DMS53 (cell line): ENCODE measurements at regions not wholly inside any gene's neighbourhood (a gene's known extent, or its start where the extent isn't known, plus 50 kb on each side); places are given as distances from the start of the nearest gene placed in this dataset.
"Not testable (repeated sequence)": the region's sequence is repeated elsewhere in the genome, so short reads cannot be mapped to it uniquely, and the experiment has no call there.

ENCODE experiments used
- DNase-seq: peaks from one replicate; lab custom pipeline; 2025; lab: John Stamatoyannopoulos, UW

DNA sequence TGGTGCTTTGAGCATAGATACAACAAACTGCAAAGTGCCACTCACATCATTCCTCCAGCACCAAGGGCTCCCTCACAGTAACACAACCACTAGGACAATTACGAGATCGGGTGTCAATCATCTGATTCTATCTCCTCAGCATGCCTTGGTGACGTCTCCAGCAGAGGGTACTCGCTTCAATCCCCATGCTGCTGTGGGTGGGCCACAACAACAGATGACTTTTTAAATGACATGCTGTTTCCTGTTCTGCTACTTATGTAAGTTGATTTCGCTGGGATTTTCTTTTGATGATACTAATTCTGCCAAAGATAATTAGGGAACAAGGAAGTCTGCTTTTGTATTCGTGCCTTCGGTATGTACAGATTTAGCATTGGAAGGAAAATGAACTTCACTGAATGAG, 1113.0 kb downstream of the BCL11A start:
- DNase-seq, result no peak

DNA sequence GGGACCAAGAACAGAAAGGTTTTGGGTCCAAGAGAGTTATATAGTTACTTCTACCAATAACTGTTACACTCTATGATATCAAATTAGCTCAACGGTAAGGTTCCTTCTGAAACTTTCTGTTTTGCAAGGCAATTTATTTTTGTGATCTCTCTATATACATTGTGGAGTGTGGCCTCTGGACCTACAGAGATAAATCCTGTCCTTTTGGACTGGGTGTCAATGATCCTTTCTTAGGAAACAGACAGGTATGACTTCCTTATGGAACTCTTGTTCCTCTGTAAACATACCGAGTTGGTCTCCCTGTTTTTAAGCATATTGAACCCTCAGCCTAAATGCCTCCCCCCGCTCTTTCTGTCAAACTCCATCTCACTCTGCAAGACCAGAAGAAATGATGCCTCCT, 1117.8 kb downstream of the BCL11A start:
- no peak for DNase-seq

DNA sequence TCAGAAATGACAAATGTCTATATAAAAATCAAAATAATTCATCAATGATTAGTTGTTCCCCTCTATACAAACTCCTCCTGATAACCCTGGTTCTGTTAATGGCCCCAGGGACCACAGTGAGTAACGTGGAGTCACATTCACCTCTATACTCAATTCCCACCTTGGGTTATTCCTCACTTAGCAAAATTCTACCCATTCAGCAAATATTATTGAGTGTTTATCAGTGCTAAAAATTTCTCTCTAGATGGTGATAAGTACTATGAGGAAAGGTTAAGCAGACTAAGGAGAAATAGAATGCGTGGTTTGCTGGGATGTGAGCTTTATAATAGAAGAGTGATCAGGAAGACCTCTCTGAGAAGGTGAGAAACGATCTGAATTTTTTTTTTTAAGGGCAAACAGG, 1124.5 kb downstream of the BCL11A start:
- no peak for DNase-seq

DNA sequence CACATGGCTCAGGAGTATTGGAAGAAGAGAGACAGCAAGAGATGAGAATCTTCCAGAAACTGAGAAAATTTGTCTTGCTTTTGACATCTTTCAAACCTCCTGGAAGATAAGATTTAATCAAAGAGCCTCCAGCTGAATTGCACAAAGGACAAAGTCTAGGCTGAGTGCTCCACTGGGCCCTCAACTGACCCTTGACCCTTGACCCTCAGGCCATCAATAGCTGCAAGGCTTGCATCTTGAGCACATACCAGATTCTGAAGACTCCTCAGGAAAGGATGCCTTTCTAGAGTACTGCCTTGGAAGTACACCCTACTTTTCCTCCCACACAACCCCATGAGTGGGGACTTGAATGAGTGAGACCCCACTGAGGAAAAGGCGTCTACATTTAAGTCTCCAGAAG, 1125.5 kb downstream of the BCL11A start:
- no peak for DNase-seq

DNA sequence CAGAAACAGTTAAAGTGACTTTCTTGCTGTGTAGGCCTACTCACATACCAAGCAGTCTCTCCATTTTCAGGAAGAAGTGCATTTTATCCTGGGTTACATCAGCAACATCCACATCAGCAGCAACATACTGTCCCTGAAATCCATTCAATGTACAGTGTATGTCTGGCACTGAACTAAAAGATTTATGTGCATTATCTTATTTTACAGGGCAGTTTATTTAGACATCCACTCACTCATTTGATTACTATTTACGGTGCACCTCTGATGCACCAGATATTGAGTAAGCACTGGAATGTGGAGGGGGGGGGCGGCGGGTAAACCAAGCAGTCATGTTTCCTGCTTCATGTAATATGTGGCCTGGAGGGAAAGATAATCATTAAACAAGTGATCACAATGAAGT, 1128.2 kb downstream of the BCL11A start:
- no peak for DNase-seq

DNA sequence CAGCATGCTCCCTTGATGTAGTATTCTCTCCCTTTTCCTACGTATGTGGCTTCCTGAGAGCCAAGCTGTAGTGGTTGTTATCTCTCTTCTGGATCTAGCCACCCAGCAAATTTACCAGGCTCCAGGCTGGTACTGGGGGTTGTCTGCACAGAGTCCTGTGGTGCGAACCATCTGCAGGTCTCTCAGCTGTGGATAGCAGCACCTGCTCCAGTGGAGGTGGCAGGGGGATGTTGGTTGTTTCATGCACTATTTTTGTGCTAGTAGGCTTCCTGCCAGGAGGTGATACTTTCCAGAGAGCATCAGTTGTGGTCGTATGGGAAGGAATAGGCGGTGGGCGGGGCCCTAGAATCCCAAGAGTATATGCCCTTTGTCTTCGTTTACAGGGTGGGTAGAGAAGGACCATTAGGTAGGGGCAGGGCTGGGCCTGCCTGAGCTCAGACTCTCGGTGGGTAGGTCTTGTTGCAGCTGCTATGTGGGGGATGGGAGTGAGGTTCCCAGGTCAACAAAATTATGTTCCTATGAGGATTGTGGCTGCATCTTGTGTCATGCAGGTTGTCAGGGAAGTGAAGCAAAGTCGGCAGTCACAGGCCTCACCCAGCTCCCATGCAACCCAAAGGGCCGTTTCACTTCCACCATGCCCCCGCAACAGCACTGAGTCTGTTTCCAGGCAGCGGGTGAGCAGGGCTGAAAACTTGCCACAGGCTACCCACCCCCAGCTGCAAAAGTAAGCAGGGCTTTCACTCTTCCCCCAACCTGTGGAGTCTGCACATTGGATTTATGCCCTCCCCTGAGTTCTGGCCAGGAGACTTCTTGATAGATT, 1139.5 kb downstream of the BCL11A start:
- DNase-seq, result no peak

DNA sequence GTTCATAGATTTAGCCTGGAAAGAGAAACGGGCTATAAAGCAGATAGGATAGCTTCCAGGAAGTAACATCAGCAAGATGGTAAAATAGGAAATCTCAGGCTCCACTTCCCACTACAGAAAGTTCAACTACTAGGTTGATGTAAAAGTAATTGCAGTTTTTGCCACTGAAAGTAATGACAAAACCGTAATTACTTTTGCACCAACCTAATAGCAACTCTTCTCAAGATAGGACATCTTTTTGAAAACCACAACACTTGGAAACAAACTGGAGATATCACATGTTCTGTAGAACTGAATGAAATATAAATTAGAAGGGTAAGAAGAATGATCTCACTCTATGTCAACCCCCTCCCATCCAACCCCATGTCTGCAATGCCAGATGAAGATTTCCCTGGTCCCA, 1154.3 kb downstream of the BCL11A start:
- DNase-seq, result no peak

DNA sequence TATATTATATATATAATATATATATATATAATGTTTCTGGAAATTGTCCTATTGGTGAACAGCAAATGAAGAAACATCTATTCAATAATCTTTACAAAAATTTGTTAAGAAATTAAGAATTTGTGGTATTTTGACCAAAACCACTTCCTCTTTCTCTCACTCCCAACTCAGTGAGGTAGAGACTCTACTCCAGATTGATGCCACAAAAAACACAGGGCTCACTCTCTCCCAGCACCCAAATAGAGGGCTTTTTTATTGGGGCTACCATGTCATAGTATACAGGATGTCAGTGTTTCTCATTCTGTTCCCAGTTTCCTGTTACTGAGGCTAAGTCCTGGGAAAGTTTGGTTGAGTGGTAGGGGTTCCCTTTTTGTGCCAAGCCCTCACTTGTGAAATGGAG, 1155.4 kb downstream of the BCL11A start:
- DNase-seq, result no peak

DNA sequence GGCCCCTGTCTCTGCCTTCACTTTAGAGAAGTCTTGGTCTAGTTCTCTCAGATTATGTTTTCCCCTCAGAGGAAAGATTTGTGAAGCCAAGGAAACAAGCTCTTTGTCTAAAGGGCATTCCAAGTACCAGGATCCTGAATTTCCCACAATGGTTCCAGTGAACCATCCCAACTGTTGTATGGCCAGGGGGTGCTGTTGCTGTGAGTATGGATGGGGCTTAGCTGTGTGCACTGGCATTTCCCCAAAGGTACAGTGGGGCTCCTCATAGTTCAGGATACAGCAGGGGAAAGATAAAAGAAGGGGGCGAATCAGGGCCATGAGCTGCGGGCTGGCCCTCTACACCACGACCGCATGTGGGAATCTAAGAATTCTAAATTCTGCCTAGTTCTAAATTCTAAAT, 1154.0 kb upstream of the FANCL start:
- no peak for DNase-seq

DNA sequence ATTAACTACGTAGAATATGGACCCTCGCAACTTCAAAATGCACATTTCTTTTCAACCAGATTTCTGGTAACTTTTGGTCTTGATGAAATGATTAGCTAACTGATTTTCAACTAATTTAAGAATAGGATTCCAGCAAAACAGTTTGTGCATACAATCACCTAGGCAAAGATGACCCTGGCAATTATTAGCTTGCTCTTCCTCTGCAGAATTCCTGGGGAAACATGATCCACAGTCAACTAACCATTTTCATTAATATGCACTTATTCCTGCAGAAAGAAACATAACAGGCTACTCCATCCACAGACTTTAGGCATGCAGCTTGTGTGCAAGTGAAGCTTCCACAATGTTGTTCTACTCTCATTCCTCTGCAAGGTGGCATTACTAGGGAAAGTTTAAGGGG, 1150.8 kb upstream of the FANCL start:
- DNase-seq, result no peak

DNA sequence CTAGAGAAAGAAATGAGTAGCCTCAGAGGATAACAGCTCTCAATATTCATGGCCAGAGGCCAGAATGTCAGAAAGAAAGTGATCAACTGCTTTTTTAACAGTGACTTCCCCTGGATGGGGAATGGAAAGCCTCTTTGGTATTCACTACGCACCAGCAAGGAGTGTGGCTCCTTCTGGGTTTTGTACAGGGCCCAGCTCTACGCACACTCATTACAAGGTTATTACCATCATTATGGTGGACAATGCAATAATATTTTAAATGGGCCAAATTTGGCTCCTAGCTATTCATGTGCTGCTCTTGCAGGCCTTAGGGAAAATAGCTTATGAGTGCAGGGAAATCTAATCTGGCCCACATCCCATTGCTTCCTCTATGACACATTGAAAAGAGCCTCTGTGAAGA, 1149.5 kb upstream of the FANCL start:
- no peak for DNase-seq

DNA sequence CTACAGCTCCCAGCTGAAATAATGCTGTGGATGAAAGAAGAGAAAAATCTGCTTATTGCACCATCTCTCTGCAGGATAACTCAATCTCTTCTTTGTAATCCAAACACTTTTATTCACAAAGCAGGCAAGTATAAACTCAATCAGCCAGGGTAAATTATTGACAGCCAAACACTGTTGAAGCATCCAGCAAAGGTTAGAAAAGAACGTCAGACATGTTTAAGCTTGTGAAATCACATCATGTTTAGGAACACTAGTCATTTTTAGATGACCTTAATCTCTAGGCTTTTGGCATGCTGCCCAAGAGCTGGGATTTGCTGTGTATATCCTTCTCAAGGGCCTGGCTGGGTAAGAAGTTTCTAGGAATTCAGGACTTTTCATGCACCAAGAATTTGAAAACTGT, 1148.1 kb upstream of the FANCL start:
- no peak for DNase-seq

DNA sequence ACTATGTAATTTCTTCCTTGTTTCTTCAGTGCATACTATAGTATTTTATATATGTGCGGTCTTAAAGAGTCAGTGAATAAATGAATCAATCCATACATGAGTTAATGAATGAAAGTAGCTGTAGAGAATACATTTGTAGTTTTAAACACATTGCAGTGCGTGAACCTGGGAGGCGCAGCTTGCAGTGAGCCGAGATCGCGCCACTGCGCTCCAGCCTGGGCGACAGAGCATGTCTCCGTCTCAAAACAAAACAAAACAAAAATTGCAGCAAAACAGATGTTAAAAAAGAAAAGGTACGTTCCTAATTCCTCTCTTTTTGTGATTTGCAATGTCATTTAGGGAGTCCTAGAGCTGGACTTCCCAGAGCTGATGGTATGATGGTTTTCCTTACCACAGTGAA, 1144.8 kb upstream of the FANCL start:
- DNase-seq, result no peak

DNA sequence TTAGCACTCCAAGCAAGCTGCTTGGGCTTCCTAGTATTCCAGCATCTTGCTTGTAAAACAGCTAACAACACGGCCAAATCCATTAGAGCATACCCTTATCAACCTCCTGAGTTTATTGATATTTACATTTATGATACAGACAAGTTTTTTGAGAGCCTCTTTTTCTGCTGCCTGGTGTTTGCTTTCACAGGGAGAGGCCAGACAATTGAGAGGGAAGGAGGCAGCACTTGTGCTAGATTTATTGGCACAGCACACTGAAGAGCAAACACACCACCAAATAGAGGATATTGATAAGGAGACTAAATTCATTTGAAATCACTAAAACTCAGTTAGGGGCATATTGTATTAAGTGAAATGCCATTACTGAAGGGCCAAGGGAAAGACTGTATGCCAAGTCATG, 1142.3 kb upstream of the FANCL start:
- peak; percentile 67 for DNase-seq

DNA sequence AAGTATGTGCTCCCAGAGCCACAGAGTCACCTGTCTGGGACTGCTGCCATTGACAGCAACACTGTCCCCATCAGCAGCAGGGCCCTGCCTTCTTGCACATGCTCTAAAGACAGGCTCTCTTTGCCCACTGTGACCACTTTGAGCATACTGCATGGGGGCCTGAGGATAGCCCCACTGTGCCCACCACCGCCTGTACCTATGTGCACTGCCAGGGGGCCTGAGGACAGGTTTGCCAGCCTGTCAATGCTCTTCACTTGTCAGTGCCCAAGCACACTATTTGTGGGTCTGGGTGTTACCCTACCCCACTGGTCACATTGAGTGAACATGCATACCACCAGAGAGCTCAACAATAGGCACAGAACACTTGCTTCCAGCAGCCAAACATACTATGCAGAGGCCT, 1137.0 kb upstream of the FANCL start:
- no peak for DNase-seq

DNA sequence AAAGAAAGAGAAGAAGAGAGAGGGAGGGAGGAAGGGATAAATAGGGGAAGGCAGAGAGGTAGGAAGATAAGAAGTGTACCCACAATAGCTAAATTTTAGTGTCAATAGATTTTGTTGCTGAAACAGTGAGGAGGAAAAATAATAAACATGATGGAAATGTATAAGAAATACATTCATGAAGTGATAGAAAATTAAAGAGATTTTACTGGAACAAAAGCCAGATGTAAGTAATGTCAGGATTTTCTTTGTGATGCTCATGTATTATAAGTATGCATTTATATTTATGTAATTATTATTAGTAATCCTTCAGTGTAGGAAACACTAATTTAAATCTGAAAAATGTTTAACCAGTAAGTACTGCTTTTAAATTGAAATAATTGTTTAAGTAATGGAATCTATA, 1125.2 kb upstream of the FANCL start:
- no peak for DNase-seq

DNA sequence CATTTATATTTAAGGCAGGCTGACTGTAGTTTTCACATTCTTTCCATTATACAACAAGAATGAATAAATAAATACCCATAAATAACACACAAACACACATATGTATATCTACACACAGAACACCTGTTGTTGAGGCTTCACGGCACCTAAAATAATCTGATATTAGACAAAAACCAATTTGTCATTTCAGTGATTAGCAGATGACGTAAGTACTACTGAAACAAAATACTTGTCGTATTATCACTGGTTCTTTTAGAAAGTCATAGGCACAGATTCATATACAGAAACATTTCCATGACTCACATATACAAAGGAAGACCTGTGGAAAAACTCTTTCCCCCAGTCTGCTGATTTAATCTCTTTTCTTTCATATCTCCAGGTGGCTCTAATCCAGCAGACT, 1113.4 kb upstream of the FANCL start:
- no peak for DNase-seq

DNA sequence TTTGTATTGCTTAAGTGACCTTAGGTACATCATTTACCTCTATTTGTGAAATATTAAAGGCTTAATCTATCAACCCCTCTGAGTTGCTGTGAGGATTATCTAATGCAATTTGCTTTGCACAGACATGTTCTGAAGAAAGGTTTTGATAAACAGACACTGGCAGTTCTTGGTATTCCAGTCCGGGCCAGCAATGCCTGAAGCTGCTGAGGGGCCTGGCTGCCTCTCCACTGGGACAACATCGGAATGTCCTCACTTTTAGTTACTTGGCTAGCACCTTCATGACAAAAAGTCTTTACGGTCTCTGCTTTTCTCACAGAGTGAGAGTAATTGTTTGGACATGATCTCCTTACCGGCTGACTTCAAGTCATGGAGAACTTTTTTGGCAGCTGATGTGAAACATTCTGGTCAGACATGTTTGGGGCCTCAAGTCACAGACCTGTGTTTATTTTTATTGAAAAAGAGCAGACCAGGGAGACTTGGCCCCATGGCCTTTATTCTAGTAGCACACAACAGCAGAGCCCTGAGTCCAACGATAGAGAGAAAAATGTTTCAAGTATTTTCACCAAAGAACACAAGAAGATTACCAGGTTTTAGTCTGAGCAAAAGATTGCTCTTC, 1112.3 kb upstream of the FANCL start:
- no peak for DNase-seq

DNA sequence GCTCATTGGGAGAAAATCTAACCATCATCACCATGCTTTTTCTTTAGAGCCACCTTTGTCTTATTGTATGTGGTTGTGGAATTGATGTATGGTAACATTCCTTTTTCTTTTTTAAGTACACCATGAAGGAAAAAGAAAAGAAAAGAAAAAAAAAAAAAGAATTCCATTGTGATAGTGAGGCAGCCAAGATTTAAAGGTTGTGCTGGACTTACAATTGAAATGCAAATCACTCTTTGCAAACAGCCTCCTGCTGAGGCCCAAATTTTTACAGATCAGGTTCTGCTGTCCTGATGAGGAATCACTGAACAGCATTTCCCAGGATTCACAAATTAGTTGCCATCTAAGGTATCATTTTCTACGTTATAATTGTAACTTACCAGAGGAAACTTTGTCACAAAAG, 1101.0 kb upstream of the FANCL start:
- no peak for DNase-seq

DNA sequence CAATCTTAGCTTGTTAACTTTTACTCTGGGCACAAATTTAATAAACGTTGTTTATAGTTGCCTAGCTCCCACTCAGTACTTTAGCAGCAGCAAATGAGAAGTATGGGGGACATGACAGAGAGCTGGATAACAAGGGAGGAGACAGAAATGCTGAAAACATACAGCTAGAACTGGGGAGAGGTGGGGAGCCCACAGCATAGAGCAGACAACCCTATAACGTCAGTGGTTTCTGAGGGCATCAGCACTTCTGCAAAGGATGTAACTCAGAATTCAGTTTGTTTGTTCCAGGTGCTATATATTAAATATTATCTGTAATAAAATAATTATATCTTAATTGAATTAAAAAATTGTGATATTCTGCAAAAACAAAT, 1098.7 kb upstream of the FANCL start:
- no peak for DNase-seq

DNA sequence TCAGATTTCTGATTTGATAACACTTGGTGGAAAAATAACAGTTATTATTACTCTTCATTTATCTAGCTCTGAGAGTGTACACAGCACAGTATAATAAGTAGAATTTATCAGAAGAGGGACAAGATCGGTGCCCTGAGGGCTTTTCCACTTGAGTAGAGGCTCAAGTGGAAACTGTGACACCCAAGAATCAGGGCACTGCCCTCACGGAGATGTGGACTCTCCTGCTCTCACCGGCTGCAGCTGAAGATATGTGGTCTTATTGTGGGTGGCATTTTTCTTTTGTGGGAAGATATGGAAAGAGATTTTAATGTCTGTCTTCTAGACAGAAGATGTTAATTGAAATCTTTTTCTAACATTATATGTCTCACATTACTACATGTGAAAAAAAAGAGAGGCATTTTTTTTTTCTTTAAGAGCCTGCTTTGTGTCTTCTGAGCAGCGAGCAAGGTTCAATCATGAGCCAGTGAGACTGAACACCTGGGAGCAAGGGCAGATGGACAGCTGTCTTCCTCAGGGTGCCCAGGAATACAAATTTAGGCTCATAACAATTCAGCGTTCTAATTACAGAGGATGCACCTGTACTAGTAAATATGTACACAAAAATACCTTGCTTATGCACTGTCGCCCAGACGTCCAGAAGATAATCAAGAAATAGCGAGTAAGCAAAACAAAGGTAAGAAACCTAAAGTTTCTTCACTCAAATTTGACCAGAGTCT, 1098.2 kb upstream of the FANCL start:
- DNase-seq, result no peak

DNA sequence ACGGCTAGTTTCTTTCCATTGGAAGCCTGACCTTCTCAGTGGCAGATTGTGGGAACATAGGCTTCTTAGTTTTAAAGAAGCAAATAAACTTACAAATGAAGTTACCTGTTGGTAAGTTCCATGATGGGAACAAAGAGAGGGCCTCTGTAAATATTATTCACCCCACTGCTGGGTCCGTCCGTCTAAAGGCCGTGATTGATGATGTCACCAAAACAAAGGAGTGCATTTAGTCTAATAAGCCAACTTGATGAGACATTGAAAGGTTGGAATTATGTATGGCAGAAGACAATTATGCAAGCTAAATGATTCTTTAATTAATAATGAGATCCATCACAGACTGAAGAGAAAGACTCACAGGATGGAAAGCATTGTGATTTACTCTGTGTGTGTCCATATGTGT, 1091.9 kb upstream of the FANCL start:
- no peak for DNase-seq

DNA sequence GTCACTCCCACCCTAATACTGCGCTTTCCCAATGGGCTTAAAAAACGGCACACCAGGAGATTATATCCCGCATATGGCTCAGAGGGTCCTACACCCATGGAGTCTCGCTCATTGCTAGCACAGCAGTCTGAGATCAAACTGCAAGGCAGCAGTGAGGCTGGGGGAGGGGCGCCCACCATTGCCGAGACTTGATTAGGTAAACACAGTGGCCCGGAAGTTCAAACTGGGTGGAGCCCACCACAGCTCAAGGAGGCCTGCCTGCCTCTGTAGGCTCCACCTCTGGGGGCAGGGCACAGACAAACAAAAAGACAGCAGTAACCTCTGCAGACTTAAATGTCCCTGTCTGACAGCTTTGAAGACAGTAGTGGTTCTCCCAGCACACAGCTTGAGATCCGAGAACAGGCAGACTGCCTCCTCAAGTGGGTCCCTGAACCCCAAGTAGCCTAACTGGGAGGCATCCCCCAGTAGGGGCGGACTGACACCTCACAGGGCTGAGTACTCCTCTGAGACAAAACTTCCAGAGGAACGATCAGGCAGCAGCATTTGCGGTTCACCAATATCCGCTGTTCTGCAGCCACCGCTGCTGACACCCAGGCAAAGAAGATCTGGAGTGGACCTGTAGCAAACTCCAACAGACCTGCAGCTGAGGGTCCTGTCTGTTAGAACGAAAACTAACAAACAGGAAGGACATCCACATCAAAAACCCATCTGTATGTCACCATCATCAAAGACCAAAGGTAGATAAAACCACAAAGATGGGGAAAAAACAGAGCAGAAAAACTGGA, 1085.6 kb upstream of the FANCL start:
- DNase-seq, result not testable (repeated sequence)
